ENCODE measurements at regions not wholly inside any gene's neighbourhood (a gene's known extent, or its start where the extent isn't known, plus 50 kb on each side); places are given as distances from the start of the nearest gene placed in this dataset.

GRCh38 chr6:98047164-98047563 is 764.1 kb upstream of the MMS22L start:
- H3K4me3 Mint-ChIP-seq (ENCODE audit: low read depth, unreplicated experiment): no peak overlapping the region
- intact Hi-C loops (cut with micrococcal nuclease; ENCODE audit: unreplicated experiment): no loop called here
- no peaks in the 10 kb centered on the region for H3K4me1 Mint-ChIP-seq (ENCODE audit: low read depth, unreplicated experiment)
- no peaks in the 10 kb centered on the region for H3K9me3 Mint-ChIP-seq (ENCODE audit: low read depth, unreplicated experiment)
- no peak for TF ChIP-seq CTCF (IDR thresholded peaks at IDR 0.05; ENCODE audit: unreplicated experiment)
- CTCF ChIA-PET: interaction anchor here (0.7 kb wide), 1 partner anchor 21 kb away, joined by 3 read pairs; no protein-coding TSS in a partner anchor
- BruUV-seq (replicated peaks): no TSS peak
- H3K36me3 Mint-ChIP-seq (ENCODE audit: insufficient read depth, unreplicated experiment): no peaks in the 10 kb centered on the region
- no peaks in the 10 kb centered on the region for H3K27me3 Mint-ChIP-seq (ENCODE audit: unreplicated experiment)
- no peak for DNase-seq
- H3K27ac Mint-ChIP-seq (ENCODE audit: unreplicated experiment): no peak overlapping the region

GRCh38 chr6:98047871-98048270 is 764.9 kb upstream of the MMS22L start:
- CTCF ChIA-PET: no interaction called here
- no peak for DNase-seq
- no peak overlapping the region for H3K4me3 Mint-ChIP-seq (ENCODE audit: low read depth, unreplicated experiment)
- no peaks in the 10 kb centered on the region for H3K27me3 Mint-ChIP-seq (ENCODE audit: unreplicated experiment)
- no peak overlapping the region for H3K27ac Mint-ChIP-seq (ENCODE audit: unreplicated experiment)
- no TSS peak for BruUV-seq (replicated peaks)
- no peak for TF ChIP-seq CTCF (IDR thresholded peaks at IDR 0.05; ENCODE audit: unreplicated experiment)
- H3K4me1 Mint-ChIP-seq (ENCODE audit: low read depth, unreplicated experiment): no peaks in the 10 kb centered on the region
- intact Hi-C loops (cut with micrococcal nuclease; ENCODE audit: unreplicated experiment): no loop called here
- H3K9me3 Mint-ChIP-seq (ENCODE audit: low read depth, unreplicated experiment): no peaks in the 10 kb centered on the region
- no peaks in the 10 kb centered on the region for H3K36me3 Mint-ChIP-seq (ENCODE audit: insufficient read depth, unreplicated experiment)

GRCh38 chr6:98054453-98054852 is 771.4 kb upstream of the MMS22L start:
- no peak for DNase-seq
- TF ChIP-seq CTCF (IDR thresholded peaks at IDR 0.05; ENCODE audit: unreplicated experiment): no peak
- intact Hi-C loops (cut with micrococcal nuclease; ENCODE audit: unreplicated experiment): loop anchor here (1.0 to 10.0 kb wide), 4 partner anchors 460 to 1065 kb away; no protein-coding TSS in a partner anchor
- H3K27ac Mint-ChIP-seq (ENCODE audit: unreplicated experiment): no peak overlapping the region
- H3K4me1 Mint-ChIP-seq (ENCODE audit: low read depth, unreplicated experiment): no peaks in the 10 kb centered on the region
- no peaks in the 10 kb centered on the region for H3K9me3 Mint-ChIP-seq (ENCODE audit: low read depth, unreplicated experiment)
- no TSS peak for BruUV-seq (replicated peaks)
- H3K27me3 Mint-ChIP-seq (ENCODE audit: unreplicated experiment): no peaks in the 10 kb centered on the region
- no peak overlapping the region for H3K4me3 Mint-ChIP-seq (ENCODE audit: low read depth, unreplicated experiment)
- CTCF ChIA-PET: no interaction called here
- no peaks in the 10 kb centered on the region for H3K36me3 Mint-ChIP-seq (ENCODE audit: insufficient read depth, unreplicated experiment)

- BruUV-seq (replicated peaks): no TSS peak
- CTCF ChIA-PET: no interaction called here
- Mint-ChIP-seq H3K27me3 (ENCODE audit: unreplicated experiment) (no peaks in the 10 kb centered on the region), H3K27ac (ENCODE audit: unreplicated experiment) (no peak overlapping the region), H3K4me3 (ENCODE audit: low read depth, unreplicated experiment) (no peak overlapping the region), H3K36me3 (ENCODE audit: insufficient read depth, unreplicated experiment) (no peaks in the 10 kb centered on the region), H3K9me3 (ENCODE audit: low read depth, unreplicated experiment) (no peaks in the 10 kb centered on the region), H3K4me1 (ENCODE audit: low read depth, unreplicated experiment) (no peaks in the 10 kb centered on the region)
- intact Hi-C loops (cut with micrococcal nuclease; ENCODE audit: unreplicated experiment): loop anchor here (10.0 kb wide), 2 partner anchors 458 to 708 kb away; no protein-coding TSS in a partner anchor
- no peak for DNase-seq
- TF ChIP-seq CTCF (IDR thresholded peaks at IDR 0.05; ENCODE audit: unreplicated experiment): no peak
These were observed 773.9 kb upstream of the MMS22L start for GRCh38 chr6:98056955-98057354.

Data from Calu3 (cell line).